GM19467 (cell line): ENCODE measurements at regions not wholly inside any gene's neighbourhood (a gene's known extent, or its start where the extent isn't known, plus 50 kb on each side); places are given as distances from the start of the nearest gene placed in this dataset.
A peak's percentile ranks its signal among the peaks of the same experiment; 100 is the strongest.
"Not testable (repeated sequence)": the region's sequence is repeated elsewhere in the genome, so short reads cannot be mapped to it uniquely, and the experiment has no call there.

Experiments used
- ATAC-seq: cut with Tn5 transposase; IDR thresholded peaks from one replicate; pipeline ENCODE4 v1.9.1; 2021; ENCODE audit warnings: mild to moderate bottlenecking, moderate library complexity; ENCODE audit not compliant: unreplicated experiment

DNA sequence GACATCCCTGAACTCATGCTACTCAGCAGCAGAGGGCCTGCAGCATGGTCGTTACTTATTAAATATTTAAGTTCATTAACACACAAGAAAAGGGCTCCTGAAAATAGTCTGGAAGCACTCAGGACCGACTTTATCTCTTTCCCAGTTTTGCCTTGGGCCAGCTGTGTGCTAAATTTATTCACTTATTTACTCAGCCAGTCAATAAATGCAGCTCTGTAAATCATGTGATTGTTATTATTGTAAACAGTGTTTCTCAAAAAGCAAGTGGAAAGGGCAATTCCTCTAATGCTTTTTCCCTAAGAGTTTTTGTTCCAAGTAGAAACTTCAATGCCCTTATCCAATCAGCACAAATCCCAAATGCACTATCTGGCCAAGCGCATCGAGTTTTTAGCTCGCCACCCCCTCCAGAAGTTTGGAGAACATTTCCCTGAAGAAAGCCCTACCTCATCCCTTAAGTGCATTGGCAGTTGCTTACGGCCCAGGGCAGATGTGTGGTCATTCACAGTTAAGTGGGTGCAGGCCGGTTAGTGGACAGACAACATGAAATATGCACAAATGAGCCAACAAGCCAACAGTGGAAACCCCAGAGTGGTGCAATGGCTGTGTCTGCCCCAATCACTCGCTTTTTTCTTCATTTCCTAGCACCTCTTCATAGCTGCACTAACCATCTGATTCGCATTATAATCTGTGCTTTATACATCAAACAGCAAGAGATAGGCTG lies 125.8 kb downstream of the SMIM20 start:
- ATAC-seq: no peak

DNA sequence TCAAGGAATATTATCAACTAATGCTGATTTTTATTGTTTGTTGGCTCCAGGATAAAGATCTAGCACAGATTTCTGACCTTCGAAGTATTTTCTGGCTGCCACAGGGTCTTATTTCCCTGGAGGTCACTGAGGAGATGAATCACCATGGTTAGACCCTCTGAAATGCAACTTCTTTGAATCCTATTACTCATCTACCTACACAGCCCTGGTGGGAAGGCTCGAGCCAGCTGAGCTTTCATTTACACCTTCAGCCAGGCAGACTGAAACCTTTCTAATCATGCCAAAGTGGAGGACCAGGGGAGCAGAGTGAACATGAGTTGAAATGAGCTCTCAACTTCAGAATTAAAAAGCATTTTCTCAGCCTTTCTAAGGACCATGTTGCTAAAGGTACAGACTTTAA lies 130.5 kb downstream of the SMIM20 start:
- no peak for ATAC-seq

DNA sequence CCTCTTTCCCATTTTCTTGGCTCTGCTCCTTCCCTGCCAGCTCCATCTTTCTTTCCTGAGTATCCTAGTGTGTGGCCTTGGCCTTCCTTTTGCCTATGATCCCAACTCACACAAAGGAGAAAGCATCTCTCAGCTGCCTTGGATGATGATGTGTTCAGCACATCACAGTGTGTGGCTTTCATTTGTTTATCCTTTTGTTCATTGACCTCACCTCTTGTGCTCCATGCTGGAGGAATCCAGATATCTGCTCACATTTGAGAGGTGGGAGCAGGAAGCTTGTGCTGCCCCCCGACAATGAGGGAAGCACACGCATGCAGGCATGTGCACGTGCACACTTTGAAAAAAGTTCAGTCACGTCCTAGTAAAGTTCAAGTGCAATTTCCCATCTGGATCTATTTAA lies 131.0 kb downstream of the SMIM20 start:
- no peak for ATAC-seq

DNA sequence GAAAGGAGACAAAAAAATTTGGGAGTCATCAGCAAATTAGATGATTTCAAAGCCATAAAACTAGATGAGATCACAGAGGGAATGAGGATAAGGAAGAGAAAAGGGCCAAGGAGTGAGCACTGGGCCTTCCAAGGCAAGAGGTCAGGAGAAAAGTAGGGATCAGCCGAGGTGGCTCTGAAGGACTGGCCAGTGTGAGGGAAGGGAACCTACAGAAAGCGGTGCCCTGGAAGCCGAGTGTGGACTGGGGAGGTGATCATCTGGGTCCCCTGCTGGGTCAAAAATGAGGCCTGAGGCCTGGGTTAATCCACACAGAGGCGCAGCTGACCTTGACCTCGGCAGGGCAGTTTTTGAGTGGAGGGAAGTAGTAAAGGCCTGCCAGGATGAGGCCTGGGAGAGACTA lies 133.8 kb downstream of the SMIM20 start:
- no peak for ATAC-seq

DNA sequence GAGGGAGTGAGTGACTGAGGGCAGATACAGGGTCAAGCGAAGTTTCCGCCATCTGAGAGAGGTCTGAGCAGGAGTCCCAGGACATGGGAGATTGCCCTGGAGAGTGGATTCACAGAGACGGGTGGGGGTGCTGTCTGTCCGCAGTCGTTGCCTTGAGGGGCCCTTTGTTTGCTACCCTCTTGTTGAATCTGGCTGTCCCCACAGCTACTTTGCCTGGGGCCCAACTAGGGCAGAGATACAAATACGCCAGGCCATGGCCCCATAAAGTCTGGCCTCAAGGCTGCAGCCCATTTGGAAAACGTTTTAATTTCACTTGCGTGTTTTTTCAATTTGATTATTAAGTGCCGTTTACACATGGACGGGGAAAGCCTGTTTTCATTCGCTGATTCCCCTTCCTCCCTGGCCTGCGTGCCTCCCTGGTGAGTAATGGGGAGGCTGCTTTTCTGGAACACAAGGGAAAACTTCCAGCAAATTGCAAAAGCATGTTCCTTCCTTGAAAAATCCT lies 134.4 kb downstream of the SMIM20 start:
- ATAC-seq: no peak

DNA sequence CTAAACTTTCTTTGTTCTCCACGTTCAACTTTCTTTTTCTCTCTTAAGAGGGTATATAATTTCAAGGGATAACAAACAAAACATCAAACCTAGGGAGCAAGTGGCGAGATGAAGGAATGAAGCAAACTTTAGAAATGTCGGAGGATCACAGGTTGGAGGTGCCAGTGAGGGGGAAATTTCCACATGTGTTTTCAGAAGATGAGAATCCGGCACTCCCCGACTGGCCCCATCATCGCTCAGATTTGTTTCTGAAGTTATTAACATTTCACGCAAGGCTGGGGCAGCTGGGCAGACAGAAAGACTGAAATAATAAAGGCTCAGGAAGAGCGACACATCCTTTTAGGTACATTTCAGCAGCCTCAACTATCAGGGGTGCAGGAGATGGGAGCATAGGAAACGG lies 134.9 kb downstream of the SMIM20 start:
- no peak for ATAC-seq

DNA sequence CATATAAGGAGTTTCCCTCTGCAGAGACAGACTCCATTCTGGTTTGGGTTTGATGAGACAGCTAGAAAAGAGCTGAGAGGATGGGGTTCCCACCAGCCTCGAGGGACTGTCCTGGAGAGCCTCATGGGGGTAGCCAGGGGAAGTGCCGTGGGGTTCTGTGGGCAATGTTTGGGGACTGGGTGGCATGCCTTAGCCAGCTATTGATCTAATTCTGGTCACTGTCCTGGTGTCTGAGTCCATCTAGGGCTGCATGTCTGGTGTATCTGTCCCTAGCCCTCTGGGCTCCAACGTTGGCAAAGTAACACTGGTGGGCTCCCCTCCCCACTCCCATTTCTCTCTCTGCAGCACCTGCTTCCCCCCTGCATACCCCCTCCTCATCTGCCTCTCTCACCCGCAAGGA lies 135.4 kb downstream of the SMIM20 start:
- no peak for ATAC-seq

DNA sequence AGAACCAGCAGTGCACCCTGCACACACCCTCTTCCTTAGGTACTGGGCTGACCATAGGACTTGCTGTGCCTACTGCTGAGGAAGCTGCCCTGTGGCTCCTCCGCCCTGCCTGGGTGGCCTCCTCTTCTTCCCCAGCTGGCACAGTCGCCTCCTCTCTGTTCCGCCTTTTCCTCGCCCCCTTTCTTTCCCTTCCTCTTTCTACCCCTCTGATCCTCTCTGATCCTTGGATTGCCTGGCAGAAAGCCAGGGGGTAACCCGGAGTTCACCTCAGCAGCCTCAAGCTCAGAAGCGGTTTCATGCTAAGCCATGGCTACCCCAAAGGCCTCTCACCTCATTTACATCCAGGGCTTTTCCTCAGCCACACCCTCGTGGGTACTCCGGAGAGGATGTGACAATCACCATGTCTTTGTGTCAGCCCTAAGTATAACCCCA lies 136.2 kb downstream of the SMIM20 start:
- ATAC-seq: no peak

DNA sequence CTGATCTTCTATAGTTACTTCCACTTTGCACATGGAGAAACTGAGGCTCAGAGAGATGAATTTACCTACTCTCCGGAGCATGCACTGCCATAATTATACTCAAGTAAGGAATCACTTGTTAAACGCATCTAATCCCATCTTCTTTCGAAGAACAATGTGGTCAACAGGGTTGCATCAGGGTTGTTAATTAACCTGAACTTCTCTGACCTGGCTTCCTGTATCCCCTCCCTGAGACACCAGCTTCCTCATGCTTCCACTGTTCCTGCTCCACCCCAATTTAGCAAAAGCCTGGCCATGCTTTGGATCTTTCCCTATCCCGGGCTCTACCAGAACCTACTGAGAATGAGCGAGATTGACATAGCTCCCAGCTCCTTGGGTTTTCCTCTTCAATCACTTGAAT lies 136.7 kb downstream of the SMIM20 start:
- no peak for ATAC-seq

DNA sequence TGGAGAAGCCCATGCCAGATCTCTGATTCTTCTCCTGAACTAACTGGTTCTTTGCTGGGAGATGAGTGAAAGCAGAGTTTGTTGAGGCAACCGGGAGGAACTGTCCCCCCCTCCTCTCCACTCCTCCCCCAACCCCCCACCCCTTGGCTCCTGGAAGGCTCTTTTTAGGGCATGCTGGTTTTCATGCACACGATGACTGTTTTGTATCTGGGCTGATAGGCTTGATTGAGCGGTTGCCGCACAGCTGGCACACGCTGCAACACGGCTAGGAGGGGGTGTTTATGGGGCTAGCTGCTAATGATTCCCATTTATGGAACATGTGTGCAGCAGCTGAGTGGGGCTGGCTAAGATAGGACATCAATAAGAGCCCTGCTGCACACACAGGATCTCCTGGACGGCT lies 137.2 kb downstream of the SMIM20 start:
- ATAC-seq: no peak

DNA sequence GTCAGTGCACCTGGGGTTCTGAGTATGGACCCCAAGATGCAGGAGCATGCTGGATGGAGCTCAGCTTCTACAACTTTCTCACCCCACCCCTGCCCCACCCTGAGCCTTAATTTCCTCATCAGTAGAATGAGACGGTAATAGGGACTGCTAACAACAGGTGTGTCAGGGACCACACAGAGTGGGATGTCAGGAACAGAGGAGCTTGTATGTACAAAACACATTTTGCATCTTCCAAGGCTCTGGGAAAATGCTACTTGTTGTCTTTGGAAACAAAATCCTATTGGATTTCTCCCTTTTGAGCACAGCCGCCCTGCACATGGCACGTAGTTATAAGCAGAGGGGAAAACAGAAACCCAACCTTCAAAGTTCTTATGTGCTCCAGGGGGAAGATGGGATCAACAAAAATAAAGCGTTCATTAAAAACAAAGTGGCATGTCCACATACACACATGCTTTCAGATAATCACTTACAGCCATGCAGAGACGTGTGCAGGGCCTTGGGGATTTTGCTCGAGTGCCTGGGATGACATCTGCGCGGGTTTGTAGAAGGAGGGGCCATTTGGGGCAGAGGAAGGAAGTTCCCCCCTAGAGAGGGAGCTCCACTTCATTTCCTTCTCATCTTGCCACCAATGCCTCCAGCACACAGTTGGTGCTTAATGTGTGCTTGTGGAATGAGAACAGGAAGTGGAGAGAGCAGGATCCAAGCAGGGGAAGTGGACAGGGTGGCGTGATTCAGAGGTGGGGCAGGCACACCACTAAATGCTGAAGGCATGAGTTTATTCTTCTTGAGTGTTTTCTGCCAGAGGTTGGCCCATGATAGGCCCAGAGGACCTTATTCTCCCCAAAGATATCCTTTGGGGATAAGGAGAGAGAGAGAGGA lies 138.9 kb downstream of the SMIM20 start:
- ATAC-seq: no peak

DNA sequence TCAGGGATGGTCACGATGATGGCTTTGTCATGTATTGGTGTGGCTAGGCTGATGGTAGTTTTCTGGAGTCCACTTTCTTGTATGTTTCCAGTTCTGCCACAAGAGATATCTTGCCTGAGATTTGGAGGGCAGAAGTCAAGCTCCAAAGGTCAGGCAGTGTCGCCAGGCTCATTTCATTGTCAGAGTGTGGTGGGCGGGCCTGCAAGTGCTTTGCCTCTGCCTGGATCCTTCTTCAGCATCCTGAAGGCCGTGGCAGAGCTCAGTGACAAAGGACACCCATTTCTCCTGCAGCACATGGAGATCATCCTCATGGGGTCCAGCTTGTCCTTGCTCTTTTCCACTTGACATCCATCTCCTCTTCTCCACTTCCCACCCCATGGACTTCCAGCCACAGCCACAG lies 139.7 kb downstream of the SMIM20 start:
- ATAC-seq: no peak

DNA sequence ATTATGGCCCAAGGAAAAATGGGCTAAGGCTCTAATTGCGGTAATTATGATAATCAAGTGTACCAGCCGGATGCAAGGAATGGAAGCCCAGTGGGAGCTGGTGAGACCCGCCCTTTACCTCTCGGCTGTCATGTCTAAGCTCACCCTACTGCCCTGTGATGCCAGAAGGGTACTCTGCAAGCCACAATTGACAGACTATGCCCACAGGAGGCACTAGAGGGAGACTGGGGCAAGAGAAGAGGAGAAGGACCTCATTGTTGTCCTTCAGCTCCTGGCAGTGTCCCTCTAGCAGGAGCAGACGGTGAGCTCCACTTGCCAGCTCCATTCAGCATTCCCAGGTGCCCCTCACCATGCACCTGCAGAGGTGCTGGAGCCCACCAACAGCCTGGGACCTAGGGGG lies 141.8 kb downstream of the SMIM20 start:
- ATAC-seq: no peak

DNA sequence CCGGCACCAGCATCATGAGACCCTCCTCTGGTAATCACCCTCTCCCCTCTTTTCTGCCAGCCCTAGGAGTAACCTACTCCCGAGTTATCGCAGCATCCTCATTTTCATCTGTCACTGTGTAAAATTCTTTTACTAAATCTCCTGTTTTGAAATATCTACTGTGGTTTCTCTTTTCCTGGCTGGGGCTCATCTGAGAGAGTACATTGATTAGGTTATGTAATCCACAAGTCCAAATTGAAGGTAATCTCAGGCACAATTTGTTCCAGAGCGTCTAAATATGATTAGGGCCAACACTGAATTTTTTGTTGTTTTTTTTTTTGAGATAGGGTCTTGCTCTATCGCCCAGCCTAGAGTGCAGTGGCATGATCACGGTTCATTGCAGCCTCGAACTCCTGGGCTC lies 142.4 kb downstream of the SMIM20 start:
- ATAC-seq: no peak

DNA sequence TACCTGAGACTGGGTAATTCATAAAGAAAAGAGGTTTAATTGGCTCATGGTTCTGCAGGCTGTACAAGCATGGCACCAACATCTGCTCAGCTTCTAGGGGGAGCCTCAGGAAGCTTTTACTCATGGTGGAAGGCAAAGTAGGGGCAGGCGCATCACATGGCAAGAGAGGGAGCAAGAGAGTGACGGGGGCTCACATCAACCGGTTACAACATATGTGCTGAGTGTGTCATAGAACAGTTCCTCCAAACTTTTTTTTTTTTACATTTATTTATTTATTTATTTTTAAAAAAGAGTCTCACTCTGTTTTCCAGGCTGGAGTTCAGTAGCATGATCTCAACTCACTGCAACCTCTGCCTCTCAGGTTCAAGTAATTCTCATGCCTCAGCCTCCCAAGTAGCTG lies 143.8 kb downstream of the SMIM20 start:
- ATAC-seq: not testable (repeated sequence)

DNA sequence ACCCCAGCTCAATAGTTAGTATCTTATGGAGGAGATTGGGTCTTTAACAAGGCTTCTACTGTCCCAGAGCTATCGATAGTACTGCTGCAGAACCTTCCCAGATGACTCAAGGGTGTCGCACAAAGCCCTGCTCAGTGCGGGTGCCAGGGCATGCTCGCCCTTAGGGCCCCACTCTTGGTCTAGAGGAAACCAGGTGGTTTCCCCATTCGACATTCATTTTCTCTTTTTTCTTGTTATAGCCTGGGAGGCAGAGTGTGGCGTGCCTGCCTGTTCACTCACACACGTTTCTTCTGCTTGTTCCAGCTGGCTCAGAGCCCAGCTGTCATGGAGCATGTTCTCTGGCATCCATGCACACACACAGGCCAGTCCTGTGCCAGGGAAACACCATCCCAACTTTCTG lies 144.5 kb downstream of the SMIM20 start:
- peak; percentile 58 for ATAC-seq

DNA sequence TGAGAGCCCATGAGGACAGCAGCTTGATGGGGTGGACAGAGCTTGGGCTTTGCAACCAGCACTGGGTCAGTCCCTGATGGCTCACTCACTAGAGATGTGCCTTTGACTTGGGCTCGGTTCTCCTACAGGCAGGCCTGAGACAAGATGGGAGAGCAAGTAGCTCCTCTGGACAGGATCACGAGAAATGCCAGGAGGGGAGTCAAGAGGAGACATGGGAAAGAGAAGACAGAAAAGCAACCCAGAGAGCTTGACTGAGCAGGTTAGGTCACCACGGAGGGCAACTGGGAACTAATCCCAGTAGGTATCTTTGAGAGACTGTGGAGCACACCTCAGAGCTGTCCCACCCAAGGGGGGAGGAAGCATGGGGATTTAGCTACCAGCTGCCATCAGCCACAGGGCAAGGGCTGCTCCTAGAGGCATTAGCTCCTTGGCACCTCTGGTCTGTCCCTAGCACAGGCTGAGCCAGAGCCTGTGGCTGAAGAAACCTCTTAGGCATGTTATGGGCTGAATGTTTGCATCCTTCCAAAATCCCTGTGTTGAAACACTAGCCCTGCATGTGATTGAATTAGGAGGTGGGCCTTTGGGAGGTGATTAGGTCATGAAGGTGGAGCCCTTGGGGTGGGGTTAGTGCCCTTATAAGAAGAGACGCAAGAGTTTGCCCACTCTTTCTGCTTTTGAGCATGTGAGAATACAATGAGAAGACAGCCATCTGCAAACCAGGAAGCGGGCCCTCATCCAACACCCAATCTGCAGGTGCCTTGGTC lies 145.6 kb downstream of the SMIM20 start:
- ATAC-seq: no peak

DNA sequence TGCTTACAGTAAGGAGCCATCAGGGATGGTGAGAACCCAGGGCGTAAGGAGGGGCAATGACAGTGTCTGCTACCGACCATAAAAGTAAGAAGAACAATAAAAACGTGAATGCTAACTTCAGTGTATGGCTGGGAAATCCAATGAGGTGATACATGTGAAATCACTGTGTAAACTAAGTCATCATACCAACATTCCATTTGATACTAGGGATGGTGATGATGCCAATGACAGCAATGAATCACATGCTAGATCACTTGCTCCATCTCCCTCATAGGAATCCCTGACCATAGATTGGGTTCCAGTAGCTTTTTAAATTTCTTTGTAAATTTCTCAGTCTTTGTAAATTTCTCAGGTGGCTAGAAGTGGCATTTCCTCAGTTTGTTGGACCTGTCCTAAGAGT lies 146.3 kb downstream of the SMIM20 start:
- ATAC-seq: no peak

DNA sequence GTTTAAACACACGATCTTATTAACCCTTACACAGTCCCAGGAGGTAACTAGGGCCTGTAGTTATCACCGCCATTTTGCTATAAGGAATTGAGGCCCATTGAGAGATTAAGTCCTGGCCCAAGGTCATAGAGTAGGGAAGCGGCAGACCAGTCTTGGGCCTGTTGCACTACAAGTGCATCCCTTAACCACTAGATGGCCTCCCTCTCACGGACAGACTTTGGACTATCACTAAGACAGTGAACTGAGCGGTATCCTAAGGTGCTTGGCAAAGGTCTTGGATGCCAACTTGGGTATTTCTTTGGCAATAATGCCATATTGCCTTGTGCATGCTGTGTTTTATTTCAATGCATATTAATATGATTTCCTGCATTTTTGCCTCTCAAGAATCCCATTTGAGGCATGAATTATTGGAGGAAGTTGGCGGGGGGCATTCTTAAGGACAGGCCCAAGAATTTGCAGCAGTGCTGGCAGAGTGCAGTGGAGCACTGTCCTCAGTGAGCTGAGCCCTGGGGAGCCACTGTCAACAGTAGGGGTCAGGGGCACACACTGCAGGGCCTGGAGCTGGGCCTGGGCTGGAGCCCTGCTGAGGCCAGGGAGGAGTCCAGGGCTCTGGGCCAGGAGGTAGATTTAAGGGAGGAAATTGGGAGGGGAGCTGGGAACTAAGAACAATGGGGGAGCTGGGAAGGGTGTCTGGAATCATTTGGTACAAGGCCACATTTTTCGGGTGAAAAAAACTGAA lies 147.4 kb downstream of the SMIM20 start:
- ATAC-seq: peak; percentile 87

DNA sequence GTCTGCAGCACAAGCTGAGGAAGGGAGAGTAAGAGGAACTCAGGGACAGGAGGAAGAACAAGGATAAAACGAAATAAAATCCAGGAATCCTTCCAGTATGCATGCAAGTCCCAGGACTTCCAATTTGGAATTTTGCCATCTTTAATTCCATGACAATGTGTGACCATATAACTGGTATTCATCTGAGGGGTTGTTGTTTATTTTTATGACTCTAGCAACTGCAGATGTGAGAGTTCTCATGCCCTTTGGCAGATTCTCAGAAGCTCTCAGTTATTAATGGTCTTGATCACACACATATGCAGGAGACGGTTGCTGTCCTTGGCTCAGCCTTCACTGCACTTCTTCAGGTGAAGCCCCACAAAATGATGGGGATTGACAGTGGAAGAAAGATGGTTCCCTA lies 148.2 kb downstream of the SMIM20 start:
- no peak for ATAC-seq

DNA sequence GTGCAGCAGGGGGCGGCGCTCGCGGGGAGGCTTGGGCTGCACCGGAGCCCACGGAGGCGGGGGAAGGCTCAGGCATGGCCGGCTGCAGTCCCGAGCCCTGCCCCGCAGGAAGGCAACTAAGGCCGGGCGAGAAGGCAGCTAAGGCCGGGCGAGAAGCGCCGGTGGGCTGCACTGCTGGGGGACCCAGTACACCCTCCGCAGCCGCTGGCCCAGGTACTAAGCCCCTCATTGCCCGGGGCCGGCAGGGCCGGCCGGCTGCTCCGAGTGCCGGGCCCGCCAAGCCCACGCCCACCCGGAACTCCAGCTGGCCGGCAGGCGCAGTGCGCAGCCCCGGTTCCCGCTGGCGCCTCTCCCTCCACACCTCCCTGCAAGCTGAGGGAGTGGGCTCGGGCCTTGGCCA lies 150.0 kb downstream of the SMIM20 start:
- not testable (repeated sequence) for ATAC-seq
